ENCODE measurements at regions not wholly inside any gene's neighbourhood (a gene's known extent, or its start where the extent isn't known, plus 50 kb on each side); places are given as distances from the start of the nearest gene placed in this dataset.

- Histone ChIP-seq H3K27ac (no peak overlapping the region), H3K4me3 (no peak overlapping the region), H3K27me3 (no peaks in the 10 kb centered on the region), H3K36me3 (no peaks in the 10 kb centered on the region), H3K4me1 (peaks cover 0 to 2% (median 0%) of the 10 kb centered on the region in 4 donors), H3K9me3 (no peaks in the 10 kb centered on the region)
- WGBS, 2 donors, result 65 to 66% methylated on average over 10 of the region's 10 CpGs
- no peak for DNase-seq (ENCODE audit: low spot score in 2 of 2)
- no peak for TF ChIP-seq CTCF (IDR thresholded peaks at IDR 0.05)
- TF ChIP-seq POLR2A (IDR thresholded peaks at IDR 0.05), result no peak
- TF ChIP-seq EP300 (IDR thresholded peaks at IDR 0.05), result no peak
Measured at GRCh38 chr2:187118331-187119099, 269.5 kb upstream of the ZSWIM2 start.

GRCh38 chr2:187117483-187117882 lies 268.5 kb upstream of the ZSWIM2 start:
- H3K27me3 ChIP-seq, result no peaks in the 10 kb centered on the region
- no peaks in the 10 kb centered on the region for H3K9me3 ChIP-seq
- H3K4me1 ChIP-seq, result peaks cover 0 to 2% (median 0%) of the 10 kb centered on the region in 4 donors
- WGBS, 2 donors, result 63 to 78% methylated on average over 1 of the region's 1 CpG
- TF ChIP-seq POLR2A (IDR thresholded peaks at IDR 0.05) (no peak), CTCF (IDR thresholded peaks at IDR 0.05) (no peak), EP300 (IDR thresholded peaks at IDR 0.05) (no peak)
- no peak overlapping the region for H3K4me3 ChIP-seq
- H3K27ac ChIP-seq, result no peak overlapping the region
- no peak for DNase-seq (ENCODE audit: low spot score in 2 of 2)
- H3K36me3 ChIP-seq, result no peaks in the 10 kb centered on the region

- TF ChIP-seq POLR2A (IDR thresholded peaks at IDR 0.05) (no peak), EP300 (IDR thresholded peaks at IDR 0.05) (no peak), CTCF (IDR thresholded peaks at IDR 0.05) (no peak)
- Histone ChIP-seq H3K4me3 (no peak overlapping the region), H3K4me1 (peaks cover 0 to 2% (median 0%) of the 10 kb centered on the region in 4 donors), H3K36me3 (no peaks in the 10 kb centered on the region), H3K27ac (no peak overlapping the region), H3K27me3 (no peaks in the 10 kb centered on the region), H3K9me3 (no peaks in the 10 kb centered on the region)
- no peak for DNase-seq (ENCODE audit: low spot score in 2 of 2)
- WGBS, 2 donors, result 92 to 97% methylated on average over 1 of the region's 1 CpG
Measured at GRCh38 chr2:187115627-187116026, 266.7 kb upstream of the ZSWIM2 start.

- Histone ChIP-seq H3K36me3 (no peaks in the 10 kb centered on the region), H3K4me1 (no peaks in the 10 kb centered on the region), H3K27me3 (no peaks in the 10 kb centered on the region), H3K9me3 (no peaks in the 10 kb centered on the region), H3K27ac (no peak overlapping the region), H3K4me3 (no peak overlapping the region)
- no peak for DNase-seq (ENCODE audit: low spot score in 2 of 2)
- TF ChIP-seq EP300 (IDR thresholded peaks at IDR 0.05) (no peak), CTCF (IDR thresholded peaks at IDR 0.05) (no peak), POLR2A (IDR thresholded peaks at IDR 0.05) (no peak)
- WGBS, 2 donors, result 90 to 92% methylated on average over 2 of the region's 2 CpGs
Measured at GRCh38 chr2:187107001-187107400, 258.0 kb upstream of the ZSWIM2 start.

- Histone ChIP-seq H3K27me3 (no peaks in the 10 kb centered on the region), H3K4me1 (no peaks in the 10 kb centered on the region), H3K36me3 (no peaks in the 10 kb centered on the region), H3K9me3 (no peaks in the 10 kb centered on the region), H3K4me3 (no peak overlapping the region), H3K27ac (no peak overlapping the region)
- no peak for DNase-seq (ENCODE audit: low spot score in 2 of 2)
- no peak for TF ChIP-seq EP300 (IDR thresholded peaks at IDR 0.05)
- no peak for TF ChIP-seq CTCF (IDR thresholded peaks at IDR 0.05)
- TF ChIP-seq POLR2A (IDR thresholded peaks at IDR 0.05), result no peak
- 77 to 79% methylated on average over 3 of the region's 3 CpGs for WGBS, 2 donors
Measured at GRCh38 chr2:187105218-187105617, 256.2 kb upstream of the ZSWIM2 start.

Data from tibial nerve (tissue), 4 donors.